ENCODE measurements at regions not wholly inside any gene's neighbourhood (a gene's known extent, or its start where the extent isn't known, plus 50 kb on each side); places are given as distances from the start of the nearest gene placed in this dataset.

DNA sequence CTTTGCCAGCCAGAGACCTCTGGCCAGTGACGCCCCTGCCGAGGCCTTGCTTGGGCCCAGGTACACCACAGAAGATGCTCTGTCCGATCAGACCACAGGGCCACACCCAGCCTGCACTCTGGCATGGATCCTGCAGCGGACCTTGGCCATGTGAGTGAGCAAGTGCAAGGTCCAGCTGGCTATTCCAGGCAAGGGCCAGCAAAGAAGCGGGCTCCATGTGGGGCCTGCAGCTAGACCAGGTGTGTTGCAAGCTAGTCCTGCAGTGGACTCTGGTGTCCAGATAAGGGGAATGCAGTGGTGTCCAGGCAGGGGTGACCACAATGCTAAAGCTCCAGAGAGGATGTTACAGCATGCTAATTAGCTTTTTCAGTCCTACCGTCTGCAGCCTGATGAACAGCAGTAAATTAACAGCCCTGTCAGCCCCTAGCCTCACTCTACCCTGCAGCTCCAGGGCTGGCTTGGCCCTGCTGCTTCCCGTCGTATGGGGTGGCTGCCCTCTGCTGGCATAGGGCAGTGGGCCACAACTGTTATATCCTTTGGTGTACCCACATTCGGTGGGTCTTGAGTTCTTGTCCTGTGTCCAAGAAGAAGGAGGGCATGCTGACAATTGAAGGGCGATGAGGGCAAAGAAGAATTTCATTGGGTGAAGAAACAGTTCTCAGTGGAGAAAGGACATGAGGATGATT lies 284.5 kb upstream of the POU5F2 start:
- H3K9me3 ChIP-seq, result no peaks in the 10 kb centered on the region
- no peak for DNase-seq (ENCODE audit: low spot score in 2 of 2)
- H3K4me1 ChIP-seq, result no peaks in the 10 kb centered on the region
- no peak overlapping the region for H3K4me3 ChIP-seq
- H3K36me3 ChIP-seq, result no peaks in the 10 kb centered on the region
- intact Hi-C loops (cut with DNase I; ENCODE audit: low total_unique reads), result no loop called here
- TF ChIP-seq, protein P1, sequence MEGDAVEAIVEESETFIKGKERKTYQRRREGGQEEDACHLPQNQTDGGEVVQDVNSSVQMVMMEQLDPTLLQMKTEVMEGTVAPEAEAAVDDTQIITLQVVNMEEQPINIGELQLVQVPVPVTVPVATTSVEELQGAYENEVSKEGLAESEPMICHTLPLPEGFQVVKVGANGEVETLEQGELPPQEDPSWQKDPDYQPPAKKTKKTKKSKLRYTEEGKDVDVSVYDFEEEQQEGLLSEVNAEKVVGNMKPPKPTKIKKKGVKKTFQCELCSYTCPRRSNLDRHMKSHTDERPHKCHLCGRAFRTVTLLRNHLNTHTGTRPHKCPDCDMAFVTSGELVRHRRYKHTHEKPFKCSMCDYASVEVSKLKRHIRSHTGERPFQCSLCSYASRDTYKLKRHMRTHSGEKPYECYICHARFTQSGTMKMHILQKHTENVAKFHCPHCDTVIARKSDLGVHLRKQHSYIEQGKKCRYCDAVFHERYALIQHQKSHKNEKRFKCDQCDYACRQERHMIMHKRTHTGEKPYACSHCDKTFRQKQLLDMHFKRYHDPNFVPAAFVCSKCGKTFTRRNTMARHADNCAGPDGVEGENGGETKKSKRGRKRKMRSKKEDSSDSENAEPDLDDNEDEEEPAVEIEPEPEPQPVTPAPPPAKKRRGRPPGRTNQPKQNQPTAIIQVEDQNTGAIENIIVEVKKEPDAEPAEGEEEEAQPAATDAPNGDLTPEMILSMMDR (IDR thresholded peaks at IDR 0.05), result no peak
- TF ChIP-seq POLR2AphosphoS5 (IDR thresholded peaks at IDR 0.05), result no peak
- TF ChIP-seq POLR2A (IDR thresholded peaks at IDR 0.05), result no peak
- no peaks in the 10 kb centered on the region for H3K27me3 ChIP-seq
- no peak overlapping the region for H3K27ac ChIP-seq

GRCh38 chr5:94024620-94025019 lies 283.2 kb upstream of the POU5F2 start:
- Histone ChIP-seq H3K27me3 (no peaks in the 10 kb centered on the region), H3K27ac (no peak overlapping the region), H3K36me3 (no peaks in the 10 kb centered on the region), H3K4me3 (no peak overlapping the region), H3K4me1 (no peaks in the 10 kb centered on the region), H3K9me3 (peaks cover 0 to 4% of the 10 kb centered on the region in 2 donors)
- DNase-seq (ENCODE audit: low spot score in 2 of 2), result no peak
- TF ChIP-seq, protein P1 (IDR thresholded peaks at IDR 0.05), result no peak
- intact Hi-C loops (cut with DNase I; ENCODE audit: low total_unique reads), result no loop called here

DNA sequence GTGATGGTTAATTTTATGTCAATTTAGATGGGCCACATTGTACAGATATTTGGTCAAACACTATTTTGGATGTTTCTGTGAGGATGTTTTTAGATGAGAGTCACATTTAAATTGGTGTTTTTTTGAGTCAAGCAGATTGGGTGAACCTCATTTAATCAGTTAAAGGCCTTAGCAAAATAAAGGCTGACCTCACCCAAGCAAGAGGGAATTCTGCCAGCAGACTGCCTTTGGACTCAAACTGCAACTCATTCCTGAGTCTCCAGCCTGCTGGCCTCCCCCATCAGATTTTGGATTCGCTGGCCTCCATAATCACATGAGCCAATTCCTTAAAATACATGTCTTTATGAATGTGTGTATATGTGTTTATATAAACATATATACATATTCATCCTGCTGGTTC lies 282.7 kb upstream of the POU5F2 start:
- DNase-seq (ENCODE audit: low spot score in 2 of 2), result no peak
- no peaks in the 10 kb centered on the region for H3K4me1 ChIP-seq
- H3K9me3 ChIP-seq, result peaks cover 0 to 7% of the 10 kb centered on the region in 2 donors
- H3K27ac ChIP-seq, result no peak overlapping the region
- no peaks in the 10 kb centered on the region for H3K36me3 ChIP-seq
- intact Hi-C loops (cut with DNase I; ENCODE audit: low total_unique reads), result no loop called here
- no peaks in the 10 kb centered on the region for H3K27me3 ChIP-seq
- no peak for TF ChIP-seq POLR2AphosphoS5 (IDR thresholded peaks at IDR 0.05)
- TF ChIP-seq POLR2A (IDR thresholded peaks at IDR 0.05), result no peak
- TF ChIP-seq, protein P1 (IDR thresholded peaks at IDR 0.05), result no peak
- no peak overlapping the region for H3K4me3 ChIP-seq

- Histone ChIP-seq H3K36me3 (no peaks in the 10 kb centered on the region), H3K27me3 (no peaks in the 10 kb centered on the region)
Observed at GRCh38 chr5:94021246-94021645, 279.8 kb upstream of the POU5F2 start.

GRCh38 chr5:94017579-94017978 lies 276.2 kb upstream of the POU5F2 start:
- DNase-seq (ENCODE audit: low spot score in 2 of 2), result no peak
- H3K27ac ChIP-seq, result no peak overlapping the region
- no peaks in the 10 kb centered on the region for H3K27me3 ChIP-seq
- H3K9me3 ChIP-seq, result peaks cover 0 to 48% of the 10 kb centered on the region in 2 donors
- H3K4me1 ChIP-seq, result no peaks in the 10 kb centered on the region
- H3K36me3 ChIP-seq, result no peaks in the 10 kb centered on the region
- H3K4me3 ChIP-seq, result no peak overlapping the region
- TF ChIP-seq POLR2AphosphoS5 (IDR thresholded peaks at IDR 0.05) (no peak), POLR2A (IDR thresholded peaks at IDR 0.05) (no peak)
- TF ChIP-seq, protein P1 (IDR thresholded peaks at IDR 0.05), result no peak
- intact Hi-C loops (cut with DNase I; ENCODE audit: low total_unique reads), result no loop called here

More at GRCh38 chr5:94021246-94021645, 279.8 kb upstream of the POU5F2 start:
- H3K4me3 ChIP-seq, result no peak overlapping the region
- no peaks in the 10 kb centered on the region for H3K4me1 ChIP-seq
- intact Hi-C loops (cut with DNase I; ENCODE audit: low total_unique reads), result no loop called here
- peaks cover 0 to 24% of the 10 kb centered on the region in 2 donors for H3K9me3 ChIP-seq
- H3K27ac ChIP-seq, result peak overlapping the region in 1 of 2 donors; percentile 20
- TF ChIP-seq, protein P1 (IDR thresholded peaks at IDR 0.05), result no peak
- TF ChIP-seq POLR2AphosphoS5 (IDR thresholded peaks at IDR 0.05) (no peak), POLR2A (IDR thresholded peaks at IDR 0.05) (no peak)
- DNase-seq (ENCODE audit: low spot score in 2 of 2), result no peak
